ENCODE measurements at regions not wholly inside any gene's neighbourhood (a gene's known extent, or its start where the extent isn't known, plus 50 kb on each side); places are given as distances from the start of the nearest gene placed in this dataset.

DNA sequence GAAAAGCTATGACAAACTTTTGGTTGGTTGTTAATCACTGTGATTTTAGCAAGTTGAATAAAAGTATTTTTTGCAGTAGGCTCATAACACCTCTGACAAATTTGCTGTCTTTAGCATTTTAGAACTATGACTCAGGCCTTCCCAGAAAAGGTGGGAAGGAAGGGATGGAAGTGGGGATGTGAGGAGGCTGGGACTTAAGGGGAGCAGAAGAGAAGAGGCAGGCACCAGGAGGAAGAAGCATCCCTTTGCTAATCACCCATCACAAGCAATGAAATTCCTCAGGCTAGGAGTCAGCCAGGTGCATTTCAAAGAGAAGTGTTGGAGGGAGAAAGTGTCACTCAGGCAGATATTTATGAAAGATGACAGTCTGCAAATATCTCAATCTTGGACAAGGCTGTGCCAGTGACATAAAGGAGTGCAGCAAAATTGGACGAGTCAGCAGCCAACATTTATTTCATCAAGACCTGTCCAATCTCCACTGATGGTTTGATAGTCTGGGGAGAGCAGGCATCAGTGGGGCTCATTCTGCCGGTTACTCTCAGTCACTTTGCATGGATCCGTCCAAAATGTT lies 337.3 kb upstream of the ARRDC4 start:
- Mint-ChIP-seq H3K9me3 (ENCODE audit: unreplicated experiment) (peaks cover 6% of the 10 kb centered on the region), H3K27ac (ENCODE audit: unreplicated experiment) (no peak overlapping the region), H3K4me3 (ENCODE audit: unreplicated experiment) (no peak overlapping the region), H3K27me3 (ENCODE audit: unreplicated experiment) (no peaks in the 10 kb centered on the region), H3K4me1 (ENCODE audit: unreplicated experiment) (no peaks in the 10 kb centered on the region), H3K36me3 (ENCODE audit: unreplicated experiment) (no peaks in the 10 kb centered on the region)
- no peak for DNase-seq (ENCODE audit: extremely low spot score, unreplicated experiment)
- TF ChIP-seq, protein P1, sequence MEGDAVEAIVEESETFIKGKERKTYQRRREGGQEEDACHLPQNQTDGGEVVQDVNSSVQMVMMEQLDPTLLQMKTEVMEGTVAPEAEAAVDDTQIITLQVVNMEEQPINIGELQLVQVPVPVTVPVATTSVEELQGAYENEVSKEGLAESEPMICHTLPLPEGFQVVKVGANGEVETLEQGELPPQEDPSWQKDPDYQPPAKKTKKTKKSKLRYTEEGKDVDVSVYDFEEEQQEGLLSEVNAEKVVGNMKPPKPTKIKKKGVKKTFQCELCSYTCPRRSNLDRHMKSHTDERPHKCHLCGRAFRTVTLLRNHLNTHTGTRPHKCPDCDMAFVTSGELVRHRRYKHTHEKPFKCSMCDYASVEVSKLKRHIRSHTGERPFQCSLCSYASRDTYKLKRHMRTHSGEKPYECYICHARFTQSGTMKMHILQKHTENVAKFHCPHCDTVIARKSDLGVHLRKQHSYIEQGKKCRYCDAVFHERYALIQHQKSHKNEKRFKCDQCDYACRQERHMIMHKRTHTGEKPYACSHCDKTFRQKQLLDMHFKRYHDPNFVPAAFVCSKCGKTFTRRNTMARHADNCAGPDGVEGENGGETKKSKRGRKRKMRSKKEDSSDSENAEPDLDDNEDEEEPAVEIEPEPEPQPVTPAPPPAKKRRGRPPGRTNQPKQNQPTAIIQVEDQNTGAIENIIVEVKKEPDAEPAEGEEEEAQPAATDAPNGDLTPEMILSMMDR (IDR thresholded peaks at IDR 0.05) = no peak

DNA sequence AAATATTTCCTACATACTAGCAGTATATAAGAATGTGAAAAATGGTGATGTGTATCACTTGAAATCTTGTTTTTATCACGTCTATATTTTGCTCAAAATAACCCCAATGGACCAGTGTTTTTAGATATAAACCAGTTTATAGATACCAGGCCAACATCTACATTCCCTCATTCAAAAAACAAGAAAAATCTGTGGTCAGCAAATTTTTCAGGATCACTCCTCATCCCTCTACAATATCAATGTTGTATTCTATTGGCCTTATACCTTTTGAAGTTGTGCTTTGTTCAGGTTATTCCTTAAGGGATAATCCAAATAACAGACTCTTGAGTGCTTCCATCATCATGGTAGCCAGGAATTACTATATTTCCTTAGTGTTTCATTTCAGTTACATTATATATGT lies 332.9 kb upstream of the ARRDC4 start:
- H3K27ac Mint-ChIP-seq (ENCODE audit: unreplicated experiment) = no peak overlapping the region
- TF ChIP-seq, protein P1 (IDR thresholded peaks at IDR 0.05) = no peak
- H3K4me1 Mint-ChIP-seq (ENCODE audit: unreplicated experiment) = no peaks in the 10 kb centered on the region
- H3K27me3 Mint-ChIP-seq (ENCODE audit: unreplicated experiment) = no peaks in the 10 kb centered on the region
- H3K4me3 Mint-ChIP-seq (ENCODE audit: unreplicated experiment) = no peak overlapping the region
- DNase-seq (ENCODE audit: extremely low spot score, unreplicated experiment) = no peak
- H3K36me3 Mint-ChIP-seq (ENCODE audit: unreplicated experiment) = no peaks in the 10 kb centered on the region
- peaks cover 12% of the 10 kb centered on the region for H3K9me3 Mint-ChIP-seq (ENCODE audit: unreplicated experiment)

DNA sequence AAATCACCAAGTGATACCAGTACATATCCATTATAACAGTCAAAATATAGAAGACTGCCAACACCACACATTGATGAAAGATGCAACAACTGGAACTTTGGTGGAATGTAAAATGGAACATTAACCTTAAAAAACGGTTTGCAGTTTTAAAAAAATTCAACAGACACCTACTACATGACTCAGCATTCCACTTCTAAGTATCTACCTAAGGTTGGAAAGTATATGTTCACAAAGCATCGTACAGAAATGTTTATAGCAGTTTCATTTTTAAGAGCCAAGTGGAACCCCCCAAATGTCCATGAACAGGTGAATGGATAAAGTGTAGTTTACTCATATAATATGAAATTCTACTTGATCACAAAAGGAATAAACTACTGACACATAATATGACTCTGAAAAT lies 314.7 kb upstream of the ARRDC4 start:
- TF ChIP-seq, protein P1 (IDR thresholded peaks at IDR 0.05) = no peak
- Mint-ChIP-seq H3K4me3 (ENCODE audit: unreplicated experiment) (no peak overlapping the region), H3K27me3 (ENCODE audit: unreplicated experiment) (no peaks in the 10 kb centered on the region), H3K4me1 (ENCODE audit: unreplicated experiment) (no peaks in the 10 kb centered on the region), H3K27ac (ENCODE audit: unreplicated experiment) (no peak overlapping the region), H3K9me3 (ENCODE audit: unreplicated experiment) (peaks cover 4% of the 10 kb centered on the region), H3K36me3 (ENCODE audit: unreplicated experiment) (no peaks in the 10 kb centered on the region)
- no peak for DNase-seq (ENCODE audit: extremely low spot score, unreplicated experiment)

DNA sequence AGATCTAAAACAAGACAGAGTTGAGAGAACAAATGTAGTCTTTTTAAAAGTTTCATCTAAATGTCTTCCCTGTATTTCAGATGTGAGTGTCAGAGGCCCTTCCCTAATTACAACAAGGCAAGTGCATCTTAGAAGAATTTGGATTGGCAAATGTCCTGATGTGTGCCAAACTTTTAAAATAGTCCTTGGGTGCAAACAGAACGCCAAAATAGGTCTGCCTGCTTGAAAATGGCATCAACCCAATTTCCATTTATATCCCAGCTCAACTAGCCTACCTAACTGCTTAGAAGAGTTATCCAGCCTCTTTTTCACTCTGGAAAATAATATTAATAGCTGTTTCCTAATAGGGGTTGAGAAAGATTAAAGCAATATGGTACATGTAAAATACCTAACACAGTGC lies 311.8 kb upstream of the ARRDC4 start:
- TF ChIP-seq, protein P1 (IDR thresholded peaks at IDR 0.05) = no peak
- Mint-ChIP-seq H3K36me3 (ENCODE audit: unreplicated experiment) (no peaks in the 10 kb centered on the region), H3K9me3 (ENCODE audit: unreplicated experiment) (peaks cover 4% of the 10 kb centered on the region), H3K4me1 (ENCODE audit: unreplicated experiment) (peaks cover 10% of the 10 kb centered on the region), H3K27me3 (ENCODE audit: unreplicated experiment) (peaks cover 16% of the 10 kb centered on the region), H3K4me3 (ENCODE audit: unreplicated experiment) (no peak overlapping the region), H3K27ac (ENCODE audit: unreplicated experiment) (no peak overlapping the region)
- no peak for DNase-seq (ENCODE audit: extremely low spot score, unreplicated experiment)

DNA sequence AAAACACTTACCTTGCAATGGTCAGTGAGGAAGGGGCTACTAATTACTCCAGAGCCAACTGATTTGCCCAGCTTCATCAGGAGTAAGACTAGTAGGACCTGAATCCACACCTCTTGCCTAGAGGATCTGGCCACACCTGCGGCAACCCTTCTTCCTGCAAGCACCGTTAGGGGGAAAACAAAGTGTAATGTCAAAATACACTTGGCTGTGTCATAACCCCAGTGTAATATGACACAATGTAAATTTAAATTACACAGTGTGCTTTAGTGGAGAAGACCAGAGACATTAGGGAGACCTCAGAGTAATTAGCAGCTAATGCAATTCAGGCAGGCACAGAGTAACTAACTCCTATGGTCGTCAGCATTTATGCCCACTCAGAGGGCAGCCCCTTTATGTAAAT lies 308.5 kb upstream of the ARRDC4 start:
- H3K4me1 Mint-ChIP-seq (ENCODE audit: unreplicated experiment) = peaks cover 10% of the 10 kb centered on the region
- H3K9me3 Mint-ChIP-seq (ENCODE audit: unreplicated experiment) = no peaks in the 10 kb centered on the region
- H3K27ac Mint-ChIP-seq (ENCODE audit: unreplicated experiment) = no peak overlapping the region
- no peaks in the 10 kb centered on the region for H3K36me3 Mint-ChIP-seq (ENCODE audit: unreplicated experiment)
- no peak overlapping the region for H3K4me3 Mint-ChIP-seq (ENCODE audit: unreplicated experiment)
- TF ChIP-seq, protein P1 (IDR thresholded peaks at IDR 0.05) = no peak
- no peak for DNase-seq (ENCODE audit: extremely low spot score, unreplicated experiment)
- H3K27me3 Mint-ChIP-seq (ENCODE audit: unreplicated experiment) = peaks cover 29% of the 10 kb centered on the region

All from osteocyte (in vitro differentiated cells).